ENCODE measurements at regions not wholly inside any gene's neighbourhood (a gene's known extent, or its start where the extent isn't known, plus 50 kb on each side); places are given as distances from the start of the nearest gene placed in this dataset.
A peak's percentile ranks its signal among the peaks of the same experiment; 100 is the strongest.
"Not testable (repeated sequence)": the region's sequence is repeated elsewhere in the genome, so short reads cannot be mapped to it uniquely, and the experiment has no call there.

GRCh38 chr12:82627799-82628198, 58.9 kb upstream of the TMTC2 start:
- peak; percentile 56 for DNase-seq (ENCODE audit: low spot score)

GRCh38 chr12:82634495-82635258, 52.0 kb upstream of the TMTC2 start:
- DNase-seq (ENCODE audit: low spot score): not testable (repeated sequence)

GRCh38 chr12:82635263-82635662, 51.4 kb upstream of the TMTC2 start:
- no peak for DNase-seq (ENCODE audit: low spot score)
